AG09319 (cell line): ENCODE measurements at regions not wholly inside any gene's neighbourhood (a gene's known extent, or its start where the extent isn't known, plus 50 kb on each side); places are given as distances from the start of the nearest gene placed in this dataset.
A peak's percentile ranks its signal among the peaks of the same experiment; 100 is the strongest.

ENCODE experiments used
- DNase-seq: peaks from one replicate; pipeline ENCODE4 v3.0.0-alpha.2; 2010; ENCODE audit warnings: low read depth; ENCODE audit errors: extremely low read depth
- TF ChIP-seq, protein P1 (sequence below): IDR thresholded peaks from 2 replicates; pipeline ENCODE4 v1.5.1; 2011; ENCODE audit warnings: low read depth, mild to moderate bottlenecking, inconsistent platforms, low read length, moderate library complexity

DNA sequence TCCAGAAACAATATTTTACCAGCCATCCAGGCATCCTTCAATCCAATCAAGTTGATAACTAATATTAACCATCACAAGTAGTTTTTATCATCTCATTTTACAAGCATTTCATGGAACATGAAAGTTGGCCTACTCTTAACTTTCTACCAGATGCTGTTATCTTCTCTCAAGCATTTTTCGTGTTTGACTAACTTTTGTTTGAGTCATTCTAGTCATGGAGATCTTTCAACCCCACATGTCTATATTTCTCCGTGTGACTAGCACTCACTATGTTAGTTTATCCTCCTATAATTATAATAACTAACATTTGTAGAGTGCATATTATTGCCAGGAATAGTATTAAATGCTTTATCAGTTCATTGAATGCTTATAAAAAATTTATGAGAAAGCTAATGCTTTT, 307.0 kb upstream of the CWC22 start:
- TF ChIP-seq, protein P1, sequence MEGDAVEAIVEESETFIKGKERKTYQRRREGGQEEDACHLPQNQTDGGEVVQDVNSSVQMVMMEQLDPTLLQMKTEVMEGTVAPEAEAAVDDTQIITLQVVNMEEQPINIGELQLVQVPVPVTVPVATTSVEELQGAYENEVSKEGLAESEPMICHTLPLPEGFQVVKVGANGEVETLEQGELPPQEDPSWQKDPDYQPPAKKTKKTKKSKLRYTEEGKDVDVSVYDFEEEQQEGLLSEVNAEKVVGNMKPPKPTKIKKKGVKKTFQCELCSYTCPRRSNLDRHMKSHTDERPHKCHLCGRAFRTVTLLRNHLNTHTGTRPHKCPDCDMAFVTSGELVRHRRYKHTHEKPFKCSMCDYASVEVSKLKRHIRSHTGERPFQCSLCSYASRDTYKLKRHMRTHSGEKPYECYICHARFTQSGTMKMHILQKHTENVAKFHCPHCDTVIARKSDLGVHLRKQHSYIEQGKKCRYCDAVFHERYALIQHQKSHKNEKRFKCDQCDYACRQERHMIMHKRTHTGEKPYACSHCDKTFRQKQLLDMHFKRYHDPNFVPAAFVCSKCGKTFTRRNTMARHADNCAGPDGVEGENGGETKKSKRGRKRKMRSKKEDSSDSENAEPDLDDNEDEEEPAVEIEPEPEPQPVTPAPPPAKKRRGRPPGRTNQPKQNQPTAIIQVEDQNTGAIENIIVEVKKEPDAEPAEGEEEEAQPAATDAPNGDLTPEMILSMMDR: no peak
- DNase-seq: peak; percentile 5

DNA sequence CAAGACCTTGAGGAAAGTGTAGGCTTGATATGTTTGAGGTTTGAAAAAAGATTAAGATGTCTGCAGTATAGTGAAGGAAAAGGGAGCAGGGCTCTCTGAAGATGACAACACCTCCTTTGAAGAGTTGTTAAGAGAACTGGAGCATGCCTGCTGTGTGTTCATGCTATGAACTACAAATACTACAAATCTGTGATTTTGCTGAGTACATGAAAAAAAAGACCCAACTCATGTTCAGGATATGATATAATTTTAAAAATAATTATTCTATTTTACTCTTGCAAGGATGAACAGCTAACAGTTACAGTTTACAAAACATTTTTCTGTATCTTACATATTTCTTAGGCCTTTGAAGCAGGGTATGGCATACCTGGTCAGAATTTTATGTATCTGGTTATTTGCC, 305.4 kb upstream of the CWC22 start:
- TF ChIP-seq, protein P1: no peak
- DNase-seq: no peak

DNA sequence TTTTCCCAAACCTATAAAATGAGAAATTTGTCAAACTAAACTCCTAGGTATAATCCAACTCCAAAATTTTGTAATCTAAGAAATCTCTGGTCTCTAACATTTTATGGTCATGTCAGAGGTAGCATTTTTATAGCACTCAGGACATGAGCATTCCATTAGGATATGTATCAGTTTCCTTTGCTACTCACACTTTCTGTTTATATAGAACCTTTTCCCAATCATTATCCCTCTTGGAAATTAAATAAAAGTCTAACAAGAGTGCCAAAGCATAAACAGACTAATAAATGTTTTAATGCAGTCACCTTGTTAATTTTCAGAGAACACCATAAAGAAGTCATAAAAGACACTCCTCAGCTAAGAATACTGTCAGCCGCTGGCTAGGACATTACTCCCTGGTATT, 300.0 kb upstream of the CWC22 start:
- TF ChIP-seq, protein P1: no peak
- no peak for DNase-seq

DNA sequence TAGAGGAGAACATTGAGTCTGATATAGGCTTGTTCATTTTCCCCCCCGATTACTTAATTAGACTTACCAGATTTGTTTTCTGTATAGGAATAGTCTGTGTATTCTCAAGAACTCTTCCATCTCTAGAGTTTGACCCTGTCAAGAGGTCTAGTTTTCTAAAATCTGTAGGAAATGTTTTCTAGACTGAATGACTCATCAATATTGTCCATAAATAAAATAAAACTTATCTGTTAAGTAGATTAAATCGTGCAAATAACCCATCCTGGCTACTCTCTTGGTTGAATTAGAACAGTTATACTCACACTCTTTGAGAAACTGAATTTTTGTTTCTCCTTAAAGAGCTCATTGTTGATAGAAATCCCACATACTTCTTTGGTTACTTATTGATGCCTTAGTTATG, 299.2 kb upstream of the CWC22 start:
- DNase-seq: no peak
- TF ChIP-seq, protein P1: no peak

DNA sequence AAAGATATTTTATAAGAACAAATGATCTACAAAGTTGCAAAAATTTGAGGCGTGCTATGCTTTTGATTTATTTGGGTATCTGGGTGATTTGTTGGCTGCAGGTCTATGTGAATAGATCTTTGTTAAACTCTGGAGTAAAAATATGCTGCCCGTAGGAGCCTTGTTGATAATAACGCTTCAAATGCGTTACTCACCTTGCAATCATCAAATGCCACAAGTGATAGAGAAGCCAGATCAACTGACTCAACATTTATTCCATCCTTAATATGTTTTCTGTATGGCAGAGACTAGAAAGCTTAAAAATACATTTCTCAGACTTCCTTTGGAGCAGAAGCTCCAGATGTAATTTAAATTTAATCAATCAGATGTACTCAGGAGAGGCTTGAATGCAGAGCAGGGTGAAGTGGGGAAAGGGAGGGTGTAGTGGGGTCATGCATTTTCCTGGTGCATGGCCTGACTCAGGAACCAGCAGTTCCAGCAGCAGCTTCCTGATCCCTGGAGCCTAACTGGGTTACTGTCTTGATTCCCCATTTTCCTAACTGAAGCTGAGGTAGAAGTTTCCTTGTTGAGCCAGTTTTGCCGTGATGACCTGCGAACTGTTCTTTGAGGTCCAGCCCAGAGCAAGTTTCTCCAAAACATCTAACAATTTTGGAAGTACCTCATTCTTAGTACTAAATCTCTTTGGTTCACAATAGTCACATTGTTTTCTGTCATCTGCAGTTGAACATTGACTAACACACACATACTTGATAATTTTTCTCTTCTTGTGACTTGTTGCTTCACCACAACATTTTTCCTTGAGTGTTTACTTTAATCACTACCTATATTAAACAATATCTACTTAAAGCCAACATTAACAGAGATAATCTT, 284.7 kb upstream of the CWC22 start:
- TF ChIP-seq, protein P1: no peak
- no peak for DNase-seq

DNA sequence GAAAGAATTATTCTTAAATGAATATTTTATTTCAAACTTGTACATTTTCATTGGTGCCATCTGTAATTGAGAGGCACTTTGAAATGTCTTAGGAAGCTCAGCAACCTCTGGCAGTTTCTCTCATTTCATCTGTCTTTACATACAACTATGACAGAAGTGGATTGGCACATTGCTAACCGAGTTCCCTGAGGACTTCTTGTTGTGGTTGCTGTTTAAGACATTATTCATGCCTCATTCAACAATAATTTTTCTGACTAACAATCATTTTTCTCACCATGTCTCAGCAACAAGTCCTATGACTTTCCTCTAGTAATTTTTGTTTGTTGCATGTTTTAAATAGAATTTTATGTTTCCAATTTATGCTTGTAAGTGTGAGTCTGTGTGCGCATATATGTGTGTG, 284.0 kb upstream of the CWC22 start:
- TF ChIP-seq, protein P1: no peak
- peak; percentile 5 for DNase-seq

DNA sequence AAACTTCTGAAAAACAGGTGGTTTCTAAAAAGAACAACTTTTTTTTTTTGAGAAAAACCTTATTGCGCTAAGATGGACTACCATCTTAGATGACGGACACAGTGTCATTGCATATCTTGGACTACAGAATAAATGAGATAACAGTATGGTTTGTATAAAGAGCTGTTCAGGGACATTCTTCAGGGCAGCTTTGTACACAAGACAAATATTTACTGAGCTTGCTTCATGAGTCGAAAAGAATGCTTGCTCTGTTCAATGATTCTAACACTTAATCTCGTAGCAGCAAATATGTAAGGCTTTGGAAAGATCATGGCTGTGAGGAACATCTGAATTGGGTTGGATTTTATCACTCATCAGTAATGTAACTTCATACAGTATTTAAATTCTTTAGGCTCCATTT, 282.5 kb upstream of the CWC22 start:
- DNase-seq: no peak

More for the DNA sequence above, 282.5 kb upstream of the CWC22 start:
- TF ChIP-seq, protein P1: no peak
